Left hindlimb (tissue), 1 donor: ENCODE measurements at regions not wholly inside any gene's neighbourhood (a gene's known extent, or its start where the extent isn't known, plus 50 kb on each side); places are given as distances from the start of the nearest gene placed in this dataset.
"Not testable (repeated sequence)": the region's sequence is repeated elsewhere in the genome, so short reads cannot be mapped to it uniquely, and the experiment has no call there.

Source experiments
- DNase-seq: peaks from one replicate; pipeline ENCODE4 v3.0.0-alpha.2; 2018

DNA sequence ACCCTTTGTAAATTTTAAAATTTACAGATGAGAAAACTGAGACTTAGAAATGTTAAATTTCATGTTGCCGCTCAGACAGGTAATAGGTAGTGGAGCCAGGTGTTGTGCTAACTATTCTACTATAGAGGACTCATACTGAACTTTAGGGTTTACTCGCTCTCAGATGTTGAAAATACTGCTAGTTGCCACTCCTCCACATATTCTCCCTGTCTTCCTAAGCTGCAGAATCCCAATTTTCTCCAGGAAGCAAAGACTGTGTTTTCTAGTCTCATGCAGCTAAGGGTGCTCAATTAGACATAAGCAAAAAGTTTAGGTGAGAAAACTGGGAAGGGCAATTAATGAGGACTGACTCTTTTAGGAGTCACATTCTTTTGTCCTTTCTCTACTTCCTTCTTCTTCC lies 612.3 kb downstream of the KCNH5 start:
- no peak for DNase-seq

DNA sequence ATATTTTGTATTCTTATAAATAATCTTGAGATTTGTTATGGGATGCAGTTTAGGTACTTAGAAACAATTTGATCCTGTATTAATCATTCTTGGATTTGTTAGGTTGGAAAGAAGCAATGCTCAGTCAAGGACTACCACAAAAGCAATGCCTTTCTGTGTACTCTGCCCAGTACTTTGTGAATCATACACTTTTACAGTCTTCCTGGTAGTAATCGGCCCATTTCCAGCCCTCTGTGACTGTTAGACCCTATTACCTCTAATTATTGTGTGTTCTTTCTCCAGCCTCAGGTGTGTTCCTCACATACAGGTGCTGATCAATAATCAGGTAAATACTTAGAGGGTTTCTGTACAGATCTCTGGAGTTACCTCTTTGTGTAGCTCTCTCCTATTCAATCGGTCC lies 609.0 kb downstream of the KCNH5 start:
- DNase-seq: no peak

DNA sequence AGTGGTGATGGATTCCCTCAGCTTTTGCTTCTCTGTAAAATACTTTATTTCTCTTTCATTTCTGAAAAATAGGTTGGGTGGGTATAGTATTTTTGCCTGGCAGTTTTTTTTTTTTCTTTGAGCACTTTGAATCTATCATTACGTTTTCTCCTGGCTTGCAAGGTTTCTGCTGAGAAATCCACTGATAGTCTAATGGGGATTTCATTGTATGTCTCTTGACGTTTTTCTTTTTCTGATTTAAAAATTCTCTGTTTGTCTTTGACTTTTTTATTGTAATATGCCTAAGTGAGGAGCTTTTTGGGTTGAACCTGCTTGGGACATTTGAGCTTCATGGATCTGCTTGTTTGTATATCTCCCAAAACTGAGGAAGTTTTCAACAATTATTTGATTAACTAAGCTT lies 606.0 kb downstream of the KCNH5 start:
- DNase-seq: no peak

DNA sequence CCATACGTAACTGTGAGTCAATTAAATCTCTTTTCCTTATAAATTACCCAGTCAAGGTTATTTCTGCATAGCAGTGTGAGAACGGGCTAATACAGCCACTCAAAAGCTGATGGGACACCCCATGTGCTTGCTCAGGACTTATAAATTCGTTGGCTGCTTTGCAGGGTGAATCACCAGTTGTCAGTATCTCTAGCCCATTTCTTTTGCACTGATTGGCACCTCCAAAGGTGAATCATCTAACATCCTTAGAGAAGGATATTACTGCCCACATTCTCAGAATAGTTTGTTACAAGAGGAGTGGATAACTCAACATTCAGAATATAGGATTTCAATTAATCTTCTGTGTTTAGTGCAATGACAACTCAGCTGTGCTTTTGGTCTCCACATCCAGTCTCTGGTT lies 601.5 kb downstream of the KCNH5 start:
- DNase-seq: no peak

DNA sequence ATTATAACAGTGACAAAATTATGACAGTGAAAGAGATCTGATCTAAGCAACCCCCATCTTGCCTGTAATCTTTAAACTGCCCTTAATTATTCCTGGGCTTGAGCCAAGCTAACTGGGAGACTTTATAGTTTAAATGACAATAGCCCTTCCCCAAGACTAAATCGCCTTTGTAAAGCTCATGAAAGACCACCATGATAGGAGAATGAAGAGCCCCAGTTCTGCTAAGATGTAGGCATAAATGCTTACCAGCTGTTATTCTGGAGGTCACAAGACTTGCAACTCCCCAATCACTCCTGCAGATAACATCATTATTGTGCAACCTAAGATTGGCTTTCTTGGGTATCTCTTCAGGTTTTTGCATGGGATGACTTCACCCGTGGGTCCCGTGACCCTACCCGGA lies 599.7 kb downstream of the KCNH5 start:
- DNase-seq: no peak

DNA sequence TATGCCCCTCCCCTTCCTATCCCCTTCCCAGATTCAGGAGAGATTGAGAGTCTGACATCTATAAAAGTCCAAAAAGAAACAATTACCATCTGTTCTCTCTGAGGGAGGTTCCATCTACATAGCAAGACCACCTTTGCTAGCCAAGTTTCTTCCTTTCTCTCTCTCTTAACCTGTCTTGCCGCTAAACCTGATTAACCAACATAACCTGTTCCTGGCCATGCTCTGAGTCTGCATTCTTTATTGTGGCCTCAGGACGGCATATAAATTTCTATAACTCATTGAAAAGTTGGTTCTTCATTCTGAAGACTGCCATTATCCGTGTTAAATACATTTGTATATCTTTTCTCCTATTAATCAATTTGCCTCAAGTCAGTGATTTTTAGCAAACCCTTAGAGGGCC lies 594.0 kb downstream of the KCNH5 start:
- DNase-seq: no peak

DNA sequence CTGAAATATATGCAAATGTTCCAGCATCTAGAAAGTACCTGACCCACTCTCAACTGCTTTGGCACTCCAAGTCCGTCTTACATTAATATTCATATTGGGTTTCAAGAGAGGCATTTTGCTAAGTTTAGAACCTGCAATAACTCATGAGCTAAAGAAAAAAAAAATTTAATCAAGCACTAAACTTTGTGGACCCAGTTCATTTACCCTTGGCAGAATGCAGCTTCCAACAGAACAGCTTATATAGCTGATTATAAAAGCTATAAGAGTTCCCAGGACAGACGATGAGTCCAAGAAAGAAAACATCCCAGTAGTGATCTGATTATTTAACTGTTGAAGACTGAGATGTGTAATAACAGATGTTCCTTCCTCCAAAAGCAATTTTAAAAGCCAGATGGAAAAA lies 592.0 kb downstream of the KCNH5 start:
- no peak for DNase-seq

DNA sequence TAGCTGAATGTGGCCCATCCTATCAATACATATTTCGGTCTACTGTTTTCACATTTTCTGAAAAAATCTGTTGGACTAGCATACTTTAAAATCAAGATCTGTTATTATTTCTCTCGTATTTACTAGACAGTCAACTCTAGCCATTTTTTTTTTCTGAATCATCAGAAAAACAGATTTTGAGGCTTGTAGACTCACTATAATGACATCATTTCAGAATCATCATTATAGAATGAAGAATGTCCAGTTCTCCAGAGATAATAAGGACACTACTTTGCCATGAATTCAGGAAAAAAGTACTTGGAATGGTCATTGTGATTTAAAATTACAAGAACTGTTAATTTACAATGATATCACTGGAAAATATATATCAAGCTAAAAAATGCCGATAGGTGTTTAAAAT lies 589.8 kb downstream of the KCNH5 start:
- no peak for DNase-seq

DNA sequence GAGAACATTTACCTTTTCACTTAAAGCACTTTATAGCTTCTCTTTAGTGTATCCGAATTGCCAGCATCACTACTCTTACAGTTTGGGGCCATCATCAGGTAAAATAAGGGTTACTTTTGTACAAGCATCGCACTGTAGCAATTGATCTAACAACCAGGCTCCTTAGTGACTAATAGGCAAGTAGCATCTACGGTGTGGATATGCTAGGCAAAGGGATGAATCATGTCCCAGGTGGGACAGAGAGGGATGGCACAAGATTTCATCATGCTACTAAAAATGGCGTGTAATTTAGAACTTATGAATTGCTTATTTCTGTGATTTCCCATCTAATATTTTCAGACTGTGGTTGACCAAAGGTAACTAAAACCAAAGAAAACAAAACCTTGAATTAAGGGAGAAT lies 582.3 kb downstream of the KCNH5 start:
- DNase-seq: no peak

DNA sequence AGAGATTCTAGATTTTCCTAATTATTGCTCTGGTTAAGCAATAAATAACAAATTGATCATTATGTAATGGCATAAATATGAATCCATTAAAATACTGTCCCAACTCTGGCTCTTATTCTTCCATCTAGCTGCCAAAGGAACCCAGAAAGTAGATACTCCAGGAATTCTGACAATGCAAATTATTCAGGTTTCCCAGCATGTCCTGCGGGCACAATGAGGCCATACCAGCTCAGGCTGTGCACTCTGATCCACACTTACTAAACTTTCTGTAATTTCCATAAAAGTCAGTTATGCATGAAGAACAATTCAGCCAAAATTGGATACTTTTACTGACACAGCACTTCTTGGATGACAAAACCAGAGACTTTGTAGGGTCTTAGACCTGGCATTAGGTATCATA lies 576.3 kb downstream of the KCNH5 start:
- no peak for DNase-seq

DNA sequence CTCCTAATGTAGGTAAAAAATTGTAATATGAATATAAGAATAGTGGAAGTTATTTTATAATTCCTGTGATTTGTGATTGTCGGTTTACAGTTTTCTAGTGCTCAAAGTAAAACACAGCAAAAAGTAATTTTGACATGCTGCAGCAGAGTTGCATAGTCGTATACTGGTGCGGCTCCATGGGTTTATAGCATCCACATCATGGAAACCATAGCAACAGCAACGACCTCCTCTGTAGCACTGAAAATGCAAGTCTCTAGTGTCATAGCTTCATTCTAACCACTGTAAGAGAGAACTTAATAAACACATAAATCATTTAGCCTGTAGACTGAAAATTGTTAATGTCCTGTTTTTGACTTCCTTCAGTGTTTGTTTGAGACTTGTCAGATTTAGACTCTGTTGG lies 574.3 kb downstream of the KCNH5 start:
- DNase-seq: no peak

DNA sequence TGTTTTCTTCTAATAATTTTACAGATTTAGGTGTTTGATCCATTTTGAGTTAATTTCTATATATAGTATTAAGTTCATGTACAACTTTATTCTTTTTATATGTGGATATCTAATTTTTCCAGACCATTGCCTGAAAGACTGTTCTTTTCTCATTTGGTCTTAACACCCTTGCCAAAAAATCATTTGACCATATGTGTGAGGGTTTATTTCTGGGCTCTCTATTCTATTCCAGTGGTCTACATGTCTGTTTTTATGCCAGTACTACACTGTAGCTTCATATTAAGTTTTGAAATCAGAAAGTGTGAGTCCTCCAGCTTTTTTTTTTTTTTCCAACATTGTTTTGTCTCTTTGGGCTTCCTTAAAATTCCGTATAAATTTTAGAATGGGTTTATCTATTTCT lies 554.1 kb downstream of the KCNH5 start:
- DNase-seq: no peak

DNA sequence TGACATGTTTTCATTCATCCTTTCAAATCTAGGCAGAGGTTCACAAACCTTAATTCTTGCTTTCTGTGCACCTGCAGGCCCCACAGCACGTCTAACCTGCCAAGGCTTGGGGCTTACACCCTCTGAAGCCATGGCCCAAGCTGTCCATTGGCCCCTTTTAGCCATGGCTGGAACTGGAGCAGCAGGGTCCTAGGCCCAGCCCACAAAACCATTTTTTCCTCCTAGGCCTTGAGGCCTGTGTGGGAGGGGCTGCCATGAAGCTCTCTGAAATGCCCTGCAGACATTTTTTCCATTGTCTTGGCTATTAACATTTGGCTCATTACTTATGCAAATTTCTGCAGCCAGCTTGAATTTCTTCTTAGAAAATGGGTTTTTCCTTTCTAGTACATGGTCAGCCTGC lies 547.5 kb downstream of the KCNH5 start:
- no peak for DNase-seq

DNA sequence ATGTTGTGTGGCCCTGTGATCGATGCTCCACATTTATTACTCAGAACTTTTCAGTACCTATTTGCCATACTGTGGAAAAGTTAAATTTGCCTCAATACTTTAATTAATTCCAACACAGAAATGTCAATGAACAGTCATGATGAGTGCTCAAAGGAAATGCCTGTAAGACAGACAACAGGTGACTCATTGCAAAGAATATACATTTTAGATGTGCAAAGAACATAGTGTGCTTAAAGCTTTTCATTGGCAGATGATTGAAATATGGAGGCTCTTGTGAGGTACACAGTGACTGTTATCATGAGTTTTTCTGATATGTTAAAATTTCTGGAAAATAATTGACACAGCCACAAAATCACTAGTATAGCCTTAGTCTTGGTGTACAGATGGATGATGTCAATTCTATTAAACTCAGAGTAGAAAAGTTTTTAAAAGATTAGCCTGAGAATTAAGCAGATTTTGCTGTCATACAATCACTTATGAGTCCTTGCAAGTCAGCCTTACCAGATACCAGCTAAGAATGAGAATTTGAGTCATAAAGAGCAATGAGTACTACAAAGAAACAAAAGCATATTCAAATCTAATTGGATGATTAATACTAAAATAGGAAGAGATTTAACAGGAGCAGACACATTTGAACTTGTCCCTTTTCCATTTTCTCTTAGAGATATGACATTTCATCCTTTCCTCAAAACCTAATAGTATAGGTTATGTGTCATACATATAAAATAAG lies 544.1 kb downstream of the KCNH5 start:
- DNase-seq: no peak

DNA sequence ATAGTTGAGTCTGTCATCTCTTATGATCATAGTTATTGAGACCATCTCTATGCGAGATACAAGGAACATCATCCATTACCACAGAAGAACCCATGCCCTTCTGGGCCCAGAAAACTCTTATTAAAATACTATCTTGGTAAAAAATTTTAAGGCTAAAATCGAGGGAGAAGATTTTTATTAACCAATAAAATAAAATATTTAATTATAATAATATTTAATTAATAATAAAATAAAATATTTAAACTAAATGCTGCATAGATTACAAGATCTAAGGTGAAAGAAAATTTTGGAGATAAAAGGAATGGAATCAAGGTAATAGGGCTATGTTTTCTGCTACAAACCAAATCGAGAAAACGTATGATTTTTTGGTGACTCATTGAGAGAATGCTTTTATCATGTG lies 540.2 kb downstream of the KCNH5 start:
- DNase-seq: no peak

DNA sequence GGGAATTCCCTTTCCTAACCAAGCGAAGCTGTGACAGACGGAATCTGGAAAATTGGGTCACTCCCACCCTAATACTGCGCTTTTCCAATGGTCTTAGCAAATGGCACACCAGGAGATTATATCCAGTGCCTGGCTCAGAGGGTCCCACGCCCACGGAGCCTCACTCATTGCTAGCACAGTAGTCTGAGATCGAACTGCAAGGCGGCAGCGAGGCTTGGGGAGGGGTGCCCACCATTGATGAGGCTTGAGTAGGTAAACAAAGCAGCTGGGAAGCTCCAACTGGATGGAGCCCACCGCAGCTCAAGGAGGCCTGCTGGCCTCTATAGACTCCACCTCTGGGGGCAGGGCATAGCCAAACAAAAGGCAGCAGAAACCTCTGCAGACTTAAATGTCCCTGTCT lies 523.9 kb downstream of the KCNH5 start:
- not testable (repeated sequence) for DNase-seq

DNA sequence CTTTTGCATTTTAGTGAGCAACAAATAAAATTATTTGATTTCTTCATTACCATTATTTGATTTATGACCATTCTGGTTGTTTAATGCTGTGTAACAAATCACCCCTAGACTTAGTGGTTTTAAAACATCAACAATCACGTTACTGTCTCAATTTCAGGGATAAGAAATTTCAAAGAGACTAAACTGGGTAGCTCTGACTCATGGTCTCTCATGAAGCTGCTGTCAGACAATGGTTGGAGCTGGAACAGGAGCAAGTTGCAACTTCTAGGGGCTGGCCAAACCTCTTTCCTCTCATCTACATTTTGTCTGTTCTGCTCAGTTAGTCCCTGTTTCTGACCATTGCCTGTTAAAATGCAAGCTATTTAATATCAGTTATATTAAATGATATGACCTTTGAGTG lies 517.0 kb downstream of the KCNH5 start:
- no peak for DNase-seq

DNA sequence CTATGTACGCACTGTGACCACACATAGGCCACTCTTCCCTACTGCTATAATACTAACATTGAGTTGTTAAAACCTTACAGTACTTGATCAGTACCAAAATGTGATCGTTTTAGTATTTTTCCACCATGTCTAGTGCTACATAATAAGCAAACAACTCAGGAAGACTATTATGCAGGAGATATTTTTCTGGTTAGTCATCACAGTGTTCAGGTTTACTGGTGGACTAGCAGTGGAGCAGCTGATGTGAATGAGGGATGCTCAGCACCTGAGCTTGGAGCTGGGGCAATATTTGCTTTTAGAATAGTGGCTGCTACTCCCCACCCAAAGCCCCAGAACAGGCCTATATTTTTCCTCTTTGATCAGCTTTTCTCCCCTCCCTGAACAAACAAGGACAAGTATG lies 513.1 kb downstream of the KCNH5 start:
- no peak for DNase-seq

DNA sequence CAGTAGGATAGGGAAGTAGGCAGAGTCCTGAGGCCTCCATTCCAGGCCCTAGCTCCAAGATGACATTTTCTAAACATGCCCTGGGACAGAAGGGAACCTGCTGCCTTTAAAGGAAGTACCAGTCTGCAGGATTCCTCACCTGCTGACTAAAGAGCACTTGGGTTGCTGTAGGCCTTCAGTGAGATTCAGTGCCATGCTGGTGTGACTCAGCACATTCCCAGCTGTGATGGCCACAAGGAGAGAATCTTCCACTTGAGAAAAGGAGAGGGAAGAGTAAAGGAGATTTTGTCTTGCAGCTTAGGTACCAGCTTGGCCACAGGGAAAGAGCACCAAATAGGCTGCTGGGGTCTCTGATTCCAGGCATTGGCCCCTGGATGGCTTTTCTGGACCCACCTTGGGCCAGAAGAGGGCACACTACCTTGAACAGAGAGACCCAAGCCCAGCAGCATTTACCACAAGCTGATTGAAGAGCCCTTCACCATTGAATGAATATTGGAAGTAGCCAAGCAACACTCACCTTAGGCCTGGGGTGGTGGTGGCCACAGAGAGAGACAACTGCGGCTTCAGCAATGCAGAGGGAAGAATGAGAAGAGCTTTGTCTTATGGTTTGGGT lies 498.3 kb downstream of the KCNH5 start:
- no peak for DNase-seq

DNA sequence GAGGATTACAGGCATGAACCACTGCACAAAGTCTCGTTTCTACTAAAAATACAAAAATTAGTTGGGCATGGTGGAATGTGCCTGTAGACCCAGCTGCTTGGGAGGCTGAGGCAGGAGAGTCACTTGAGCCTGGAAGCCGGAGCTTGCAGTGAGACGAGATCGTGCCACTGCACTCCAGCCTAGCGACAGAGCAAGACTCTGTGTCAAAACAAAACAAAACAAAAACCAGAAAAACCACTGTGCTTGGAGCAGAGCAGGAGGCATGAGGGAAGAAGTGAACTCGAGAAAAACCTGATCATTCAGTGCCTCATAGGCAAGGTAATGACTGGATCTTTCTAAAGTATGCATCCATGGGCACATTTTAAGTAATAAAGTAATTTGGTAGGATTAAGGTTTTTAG lies 487.8 kb downstream of the KCNH5 start:
- DNase-seq: no peak

DNA sequence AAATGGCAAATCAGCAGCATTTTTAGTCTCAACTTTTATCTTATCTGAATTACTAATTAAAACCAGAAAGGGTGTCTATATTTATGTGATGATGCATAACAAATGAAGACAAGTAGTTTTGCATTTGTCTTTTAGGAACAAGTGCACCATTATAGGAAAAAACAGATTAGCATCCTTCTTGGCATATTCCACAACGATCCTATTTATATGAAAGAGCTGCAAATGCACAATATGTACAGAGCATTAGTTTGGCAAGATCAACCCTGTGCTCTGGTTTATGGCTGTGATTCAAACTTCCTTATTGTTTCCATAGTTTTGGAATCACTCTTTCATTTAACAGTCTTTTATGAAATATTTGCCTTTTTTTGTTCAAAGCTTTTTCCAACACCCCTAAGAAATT lies 486.8 kb downstream of the KCNH5 start:
- no peak for DNase-seq

DNA sequence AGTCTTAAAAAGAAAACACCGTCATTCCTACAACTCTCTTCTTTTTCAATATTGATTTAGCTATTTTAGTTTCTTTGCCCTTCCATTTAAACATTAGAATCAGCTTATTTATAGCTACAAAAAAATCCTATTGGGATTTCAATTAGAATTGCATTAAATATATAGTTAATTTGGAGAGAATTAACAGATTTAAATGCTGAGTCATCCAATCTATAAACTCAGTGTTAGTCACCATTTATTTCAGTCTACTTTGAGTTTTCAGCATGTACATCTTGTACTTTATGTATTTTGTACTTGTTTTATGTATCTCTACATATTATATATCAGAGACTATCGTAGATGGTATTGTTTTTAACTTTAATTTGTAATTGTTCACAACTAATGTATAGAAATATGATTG lies 460.0 kb downstream of the KCNH5 start:
- DNase-seq: no peak

DNA sequence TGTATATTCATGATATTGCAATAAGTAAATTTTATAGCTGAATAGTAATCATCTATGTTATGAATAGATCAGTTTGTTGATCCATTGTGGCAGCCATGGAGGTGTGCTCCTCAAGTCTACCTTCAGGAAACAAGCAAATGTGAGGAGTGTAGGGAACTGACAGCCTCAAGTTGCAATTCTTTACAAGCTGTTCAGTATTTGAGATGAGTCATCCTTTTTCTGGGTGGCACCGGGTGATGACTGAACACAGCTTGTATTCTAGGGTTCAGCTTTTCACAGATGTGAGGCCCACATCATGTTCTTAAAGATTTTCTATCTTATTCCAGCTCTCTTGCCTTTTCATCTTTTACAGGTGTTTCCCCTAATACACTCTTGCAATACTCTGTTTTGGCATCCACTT lies 452.4 kb downstream of the KCNH5 start:
- no peak for DNase-seq

DNA sequence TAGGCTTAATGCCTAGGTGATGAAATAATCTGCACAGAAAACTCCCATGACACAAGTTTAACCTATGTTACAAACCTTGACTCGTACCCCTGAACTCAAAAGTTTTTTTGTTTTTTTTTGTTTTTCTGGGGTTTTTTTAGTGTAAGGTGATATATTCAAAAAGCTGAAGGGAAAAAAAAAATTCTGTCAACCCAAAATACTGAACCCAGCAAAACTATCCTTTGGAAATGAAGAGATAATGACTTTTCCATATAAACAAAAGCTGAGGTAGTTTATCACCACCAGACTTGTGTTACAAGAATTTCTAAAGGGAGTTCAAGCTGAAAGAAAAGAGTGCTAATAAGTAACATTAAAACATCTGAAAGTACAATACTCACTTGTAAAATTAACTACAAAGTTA lies 448.1 kb downstream of the KCNH5 start:
- DNase-seq: no peak
